OCI-LY3 (cell line): ENCODE measurements at regions not wholly inside any gene's neighbourhood (a gene's known extent, or its start where the extent isn't known, plus 50 kb on each side); places are given as distances from the start of the nearest gene placed in this dataset.
"Not testable (repeated sequence)": the region's sequence is repeated elsewhere in the genome, so short reads cannot be mapped to it uniquely, and the experiment has no call there.

ENCODE experiments used
- H2AFZ ChIP-seq: fragments of 200-600, 300-600 bp; shearing (Covaris generic); 2 replicates; pipeline ENCODE4 v1.6.0; 2014; ENCODE audit warnings: antibody characterized with exemption, low read depth, low read length
- H3K27ac ChIP-seq: fragments of 200-600, 300-600 bp; sonication (generic); 2 replicates; pipeline ENCODE4 v1.5.1; 2014; ENCODE audit warnings: mild to moderate bottlenecking, low read length, moderate library complexity, mixed read lengths
- H3K27me3 ChIP-seq: fragments of 200-600, 300-600 bp; sonication (generic); 2 replicates; pipeline ENCODE4 v1.6.1; 2014; ENCODE audit warnings: low read depth, low read length, mixed read lengths
- H3K36me3 ChIP-seq: fragments of 200-600, 300-600 bp; sonication (generic); replicated peaks from 2 replicates; pipeline ENCODE3; 2014; ENCODE audit warnings: low read depth, low read length, mixed read lengths
- H3K4me1 ChIP-seq: fragments of 300-600, 200-600 bp; sonication (generic); 2 replicates; pipeline ENCODE4 v1.6.1; 2014; ENCODE audit warnings: low read length, mixed read lengths
- H3K4me2 ChIP-seq: fragments of 200-600, 300-600 bp; sonication (generic); 2 replicates; pipeline ENCODE4 v1.6.1; 2014; ENCODE audit warnings: low read length, mixed read lengths
- H3K4me3 ChIP-seq: fragments of 300-600, 200-600 bp; sonication (generic); 2 replicates; pipeline ENCODE4 v1.5.1; 2014; ENCODE audit warnings: antibody characterized with exemption, mild to moderate bottlenecking, low read length, moderate library complexity
- H3K79me2 ChIP-seq: fragments of 300-600, 200-600 bp; shearing (Covaris generic); 2 replicates; pipeline ENCODE4 v1.6.1; 2014; ENCODE audit warnings: mild to moderate bottlenecking, low read length, mixed read lengths
- H3K9ac ChIP-seq: fragments of 300-600, 200-600 bp; shearing (Covaris generic); 2 replicates; pipeline ENCODE4 v1.6.0; 2014; ENCODE audit warnings: mild to moderate bottlenecking, low read length, moderate library complexity
- H3K9me3 ChIP-seq: fragments of 200-600, 300-600 bp; shearing (Covaris generic); 2 replicates; pipeline ENCODE4 v1.6.1; 2014; ENCODE audit warnings: low read length, mixed read lengths; ENCODE audit not compliant: insufficient read depth
- H4K20me1 ChIP-seq: fragments of 200-600, 300-600 bp; sonication (generic); 2 replicates; pipeline ENCODE4 v1.6.1; 2016; ENCODE audit warnings: low read length, mixed read lengths; ENCODE audit not compliant: insufficient read depth
- EZH2phosphoT487 ChIP-seq: fragments of 200-600 bp; shearing (Covaris generic); IDR thresholded peaks from 2 replicates; pipeline ENCODE4 v1.6.1; 2018; ENCODE audit warnings: antibody characterized with exemption, mixed run types, low read depth
- TF ChIP-seq, protein P1 (sequence below): fragments of 200-600, 300-600 bp; sonication (generic); IDR thresholded peaks from 2 replicates; pipeline ENCODE4 v1.5.1; 2014; ENCODE audit warnings: antibody characterized with exemption, low read length, low read depth

DNA sequence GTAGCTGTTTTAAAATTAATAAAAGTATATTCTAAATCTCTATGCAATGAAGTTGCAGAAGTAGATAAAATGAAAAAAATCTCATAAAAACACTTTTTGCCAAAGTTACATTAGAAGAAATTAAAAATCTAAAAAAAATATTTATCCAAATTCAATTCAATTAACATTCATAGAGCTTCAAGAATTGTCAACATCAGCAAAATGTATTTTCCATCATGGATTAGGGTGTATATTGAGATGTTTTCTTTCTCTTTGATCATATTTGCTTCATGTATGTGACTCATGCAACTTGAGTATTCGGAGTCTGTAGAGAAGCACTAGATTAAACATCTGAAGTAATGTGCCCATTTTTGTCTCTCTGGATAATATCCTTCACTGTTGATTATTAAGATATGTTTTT, 415.3 kb upstream of the FAM174A start:
- TF ChIP-seq, protein P1, sequence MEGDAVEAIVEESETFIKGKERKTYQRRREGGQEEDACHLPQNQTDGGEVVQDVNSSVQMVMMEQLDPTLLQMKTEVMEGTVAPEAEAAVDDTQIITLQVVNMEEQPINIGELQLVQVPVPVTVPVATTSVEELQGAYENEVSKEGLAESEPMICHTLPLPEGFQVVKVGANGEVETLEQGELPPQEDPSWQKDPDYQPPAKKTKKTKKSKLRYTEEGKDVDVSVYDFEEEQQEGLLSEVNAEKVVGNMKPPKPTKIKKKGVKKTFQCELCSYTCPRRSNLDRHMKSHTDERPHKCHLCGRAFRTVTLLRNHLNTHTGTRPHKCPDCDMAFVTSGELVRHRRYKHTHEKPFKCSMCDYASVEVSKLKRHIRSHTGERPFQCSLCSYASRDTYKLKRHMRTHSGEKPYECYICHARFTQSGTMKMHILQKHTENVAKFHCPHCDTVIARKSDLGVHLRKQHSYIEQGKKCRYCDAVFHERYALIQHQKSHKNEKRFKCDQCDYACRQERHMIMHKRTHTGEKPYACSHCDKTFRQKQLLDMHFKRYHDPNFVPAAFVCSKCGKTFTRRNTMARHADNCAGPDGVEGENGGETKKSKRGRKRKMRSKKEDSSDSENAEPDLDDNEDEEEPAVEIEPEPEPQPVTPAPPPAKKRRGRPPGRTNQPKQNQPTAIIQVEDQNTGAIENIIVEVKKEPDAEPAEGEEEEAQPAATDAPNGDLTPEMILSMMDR: no peak
- TF ChIP-seq EZH2phosphoT487: no peak
- Histone ChIP-seq H3K4me3 (no peak overlapping the region), H3K27me3 (no peaks in the 10 kb centered on the region), H3K79me2 (no peaks in the 10 kb centered on the region), H3K4me2 (no peak overlapping the region), H3K4me1 (no peaks in the 10 kb centered on the region), H3K36me3 (no peaks in the 10 kb centered on the region), H3K9ac (no peak overlapping the region), H3K27ac (no peak overlapping the region), H2AFZ (no peak overlapping the region), H4K20me1 (no peaks in the 10 kb centered on the region), H3K9me3 (no peaks in the 10 kb centered on the region)

DNA sequence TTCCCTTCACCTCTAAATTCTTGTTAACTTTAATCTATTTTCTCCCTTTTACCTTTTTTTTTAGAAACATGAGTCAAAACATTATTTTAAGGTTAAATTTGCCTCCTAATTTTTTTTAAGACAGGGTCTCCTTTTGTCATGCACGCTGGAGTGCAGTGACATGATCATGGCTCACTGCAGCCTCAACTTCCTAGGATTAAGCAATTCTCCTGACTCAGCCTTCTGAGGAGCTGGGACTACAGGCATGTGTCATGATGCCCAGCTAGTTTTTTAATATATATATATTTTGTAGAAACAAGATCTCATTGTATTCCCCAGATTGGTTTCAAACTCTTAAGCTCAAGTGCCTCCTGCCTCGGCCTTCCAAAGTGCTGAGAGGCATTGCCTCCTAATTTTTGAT, 424.7 kb upstream of the FAM174A start:
- no peaks in the 10 kb centered on the region for H3K4me1 ChIP-seq
- H2AFZ ChIP-seq: no peak overlapping the region
- no peaks in the 10 kb centered on the region for H3K36me3 ChIP-seq
- H3K27ac ChIP-seq: no peak overlapping the region
- no peak overlapping the region for H3K4me3 ChIP-seq
- H3K4me2 ChIP-seq: no peak overlapping the region
- no peaks in the 10 kb centered on the region for H3K27me3 ChIP-seq
- H3K9ac ChIP-seq: no peak overlapping the region
- H3K9me3 ChIP-seq: no peaks in the 10 kb centered on the region
- H4K20me1 ChIP-seq: no peaks in the 10 kb centered on the region
- no peaks in the 10 kb centered on the region for H3K79me2 ChIP-seq
- no peak for TF ChIP-seq EZH2phosphoT487
- TF ChIP-seq, protein P1: no peak

DNA sequence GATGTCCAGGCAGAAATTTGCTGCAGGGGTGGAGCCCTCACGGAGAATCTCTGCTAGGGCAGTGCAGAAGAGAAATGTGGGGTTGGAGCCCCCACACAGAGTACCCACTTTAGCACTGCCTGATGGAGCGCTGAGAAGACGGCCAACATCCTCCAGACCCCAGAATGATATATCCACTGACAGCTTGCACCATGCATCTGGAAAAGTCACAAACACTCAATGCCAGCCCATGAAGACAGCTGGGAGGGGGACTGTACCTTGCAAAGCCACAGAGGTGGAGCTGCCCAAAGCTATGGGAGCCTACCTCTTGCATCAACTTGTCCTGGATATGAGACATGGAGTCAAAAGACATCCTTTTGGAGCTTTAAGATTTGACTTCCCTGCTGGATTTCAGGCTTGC, 426.3 kb upstream of the FAM174A start:
- no peaks in the 10 kb centered on the region for H3K36me3 ChIP-seq
- no peaks in the 10 kb centered on the region for H3K79me2 ChIP-seq
- no peak overlapping the region for H2AFZ ChIP-seq
- H3K27me3 ChIP-seq: no peaks in the 10 kb centered on the region
- no peaks in the 10 kb centered on the region for H3K9me3 ChIP-seq
- no peak overlapping the region for H3K4me3 ChIP-seq
- H3K9ac ChIP-seq: no peak overlapping the region
- no peaks in the 10 kb centered on the region for H3K4me1 ChIP-seq
- no peak for TF ChIP-seq EZH2phosphoT487
- TF ChIP-seq, protein P1: no peak
- H3K27ac ChIP-seq: no peak overlapping the region
- H3K4me2 ChIP-seq: no peak overlapping the region
- H4K20me1 ChIP-seq: no peaks in the 10 kb centered on the region

DNA sequence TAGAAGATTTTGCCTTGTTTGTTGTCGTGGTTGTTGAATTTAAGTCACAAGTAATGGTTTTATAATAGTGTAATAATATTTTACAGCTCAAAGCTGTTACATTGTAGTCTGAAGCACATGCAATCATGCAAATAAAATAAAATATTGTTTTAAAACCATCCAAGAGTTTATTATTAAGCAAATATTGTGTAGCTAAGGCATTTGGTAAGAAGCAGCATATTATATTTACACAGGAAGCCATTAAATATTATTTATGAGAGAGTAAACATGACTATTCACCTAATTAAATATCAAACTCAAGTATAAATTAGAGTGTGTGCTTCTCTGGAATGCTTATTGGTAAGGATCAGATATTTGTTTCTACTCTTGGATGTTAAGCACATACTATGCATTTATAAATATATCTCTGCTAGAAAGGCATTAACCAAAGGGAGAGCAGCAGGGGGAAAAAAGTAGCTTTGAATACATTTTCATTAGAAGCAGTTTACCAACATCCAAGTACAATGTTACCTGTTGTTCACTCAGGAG, 431.5 kb upstream of the FAM174A start:
- H3K36me3 ChIP-seq, H2AFZ ChIP-seq, H3K4me1 ChIP-seq, H3K79me2 ChIP-seq, H3K9me3 ChIP-seq, H4K20me1 ChIP-seq, H3K27ac ChIP-seq, H3K27me3 ChIP-seq, H3K4me3 ChIP-seq, H3K4me2 ChIP-seq, H3K9ac ChIP-seq: not testable (repeated sequence)

DNA sequence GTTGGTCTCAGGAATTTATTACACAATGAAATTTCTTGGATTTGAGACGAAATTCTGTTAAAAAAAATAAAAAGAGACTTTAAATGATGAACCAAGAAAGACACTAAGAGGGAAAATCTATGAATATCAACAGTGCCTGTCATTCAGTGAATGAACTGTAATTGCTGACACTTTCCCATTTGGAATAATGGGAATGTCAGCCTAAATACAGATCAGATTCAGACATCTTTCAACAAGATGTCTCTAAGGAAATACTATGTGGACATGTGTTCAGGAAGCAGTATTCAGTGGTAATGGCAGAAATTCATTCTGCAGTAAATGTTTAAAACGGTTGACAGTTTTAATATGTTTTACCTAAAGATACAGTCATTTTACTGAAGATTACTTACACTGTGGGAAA, 433.7 kb upstream of the FAM174A start:
- not testable (repeated sequence) for H3K9me3 ChIP-seq, H3K27ac ChIP-seq, H3K9ac ChIP-seq, H2AFZ ChIP-seq, H3K4me3 ChIP-seq, H3K27me3 ChIP-seq, H3K79me2 ChIP-seq, H4K20me1 ChIP-seq, H3K4me2 ChIP-seq, H3K4me1 ChIP-seq, H3K36me3 ChIP-seq

DNA sequence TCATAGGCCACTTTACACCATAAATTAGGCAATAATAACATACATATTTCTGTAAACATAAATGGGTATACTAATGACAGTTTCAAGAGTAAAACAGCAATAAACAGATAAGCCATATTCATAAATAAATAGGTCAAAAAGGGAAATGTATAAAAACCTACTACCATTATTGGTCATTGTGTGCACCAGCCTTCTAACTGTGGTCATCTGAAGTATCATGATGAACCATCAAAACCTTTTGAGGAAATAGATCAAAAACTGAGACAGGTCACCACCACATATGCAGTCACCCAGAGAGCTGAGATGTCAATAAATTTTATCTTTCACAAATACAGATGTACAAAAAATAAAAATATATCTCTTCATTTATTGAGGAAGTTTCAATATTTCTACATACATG, 438.8 kb upstream of the FAM174A start:
- H3K4me2 ChIP-seq, H3K27me3 ChIP-seq, H3K4me1 ChIP-seq, H3K4me3 ChIP-seq, H3K9me3 ChIP-seq, H2AFZ ChIP-seq, H4K20me1 ChIP-seq, H3K27ac ChIP-seq, H3K36me3 ChIP-seq, H3K79me2 ChIP-seq, H3K9ac ChIP-seq: not testable (repeated sequence)

DNA sequence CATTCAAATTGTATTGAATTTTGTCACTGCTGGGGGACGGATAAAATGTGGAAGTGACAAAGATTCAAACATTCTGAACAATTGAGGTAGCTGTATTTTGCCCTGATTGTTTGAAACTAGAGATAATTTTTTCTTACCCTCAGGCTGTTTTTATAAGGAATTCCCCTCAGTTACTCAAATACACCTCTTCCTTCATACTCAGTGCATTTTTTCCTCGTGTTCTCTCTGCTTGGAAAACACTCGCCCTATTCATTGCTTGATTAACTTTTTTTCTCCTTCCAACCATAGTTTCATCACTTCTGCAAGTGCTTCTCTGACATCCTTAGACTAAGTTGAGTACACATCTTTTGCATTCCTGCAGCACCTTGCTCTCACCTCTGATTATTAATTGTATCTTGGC, 454.5 kb upstream of the FAM174A start:
- H3K9me3 ChIP-seq, H3K36me3 ChIP-seq, H3K4me3 ChIP-seq, H3K79me2 ChIP-seq, H3K27me3 ChIP-seq, H3K27ac ChIP-seq, H3K4me2 ChIP-seq, H4K20me1 ChIP-seq, H2AFZ ChIP-seq, H3K9ac ChIP-seq, H3K4me1 ChIP-seq: not testable (repeated sequence)
